K562 (cell line): ENCODE measurements at regions not wholly inside any gene's neighbourhood (a gene's known extent, or its start where the extent isn't known, plus 50 kb on each side); places are given as distances from the start of the nearest gene placed in this dataset.

Experiments
- ATAC-seq: fragments of 200-7000 bp; cut with Tn5 transposase; 3 replicates; pipeline ENCODE4 v1.9.1; 2020; ENCODE audit warnings: moderate library complexity
- BruUV-seq: library from RNA; stranded (reverse); fragments of 400-500 nt; replicated peaks from 2 replicates; lab custom pipeline; 2021; lab: Mats Ljungman, UMichigan
- CTCF ChIA-PET: fragments of 300-600 bp; formaldehyde crosslinking; extraction: SDS; loops from one replicate; lab custom pipeline; 2021; ENCODE audit warnings: low intra/inter-chr PET ratio; lab: Yijun Ruan, JAX
- POLR2A ChIA-PET: fragments of 300-600, 350-650 bp; sonication (Branson Sonifier 250); formaldehyde crosslinking; extraction: SDS; loops from one replicate; lab custom pipeline; 2021; ENCODE audit warnings: antibody characterized with exemption, inconsistent platforms; lab: Yijun Ruan, JAX
- DNase-seq, 4 experiments: peaks; one replicate each; pipeline versions ENCODE4 v3.0.0 to v3.0.0-alpha.2; 2011 to 2018; ENCODE audit warnings: low spot score in 3 of 4, mixed read lengths in 3 of 4; ENCODE audit errors: extremely low read depth in 1 of 4
- FAIRE-seq: peaks from 2 replicates; lab custom pipeline; 2011; peaks lifted over from hg19 to GRCh38; lab: Jason Lieb, UNC
- H2AFZ ChIP-seq: 2 replicates; pipeline ENCODE4 v1.6.0; 2011; ENCODE audit warnings: low read depth, low read length, control low read depth, inconsistent platforms
- H3K27ac ChIP-seq: fragments of 200-600 bp; 3 replicates; pipeline ENCODE4 v1.8.0; 2011; ENCODE audit warnings: low read depth, mild to moderate bottlenecking, control low read depth, inconsistent platforms, low read length, moderate library complexity, mixed read lengths; ENCODE audit errors: extremely low read depth
- H3K27me3 ChIP-seq, 2 experiments: fragments of 300-600 bp in 1 of 2; 2 replicates in 1 of 2; 3 replicates in 1 of 2; pipeline versions ENCODE4 v1.6.0 to v1.8.0; 2011; ENCODE audit warnings: inconsistent platforms in 2 of 2, low read length in 2 of 2, mild to moderate bottlenecking in 1 of 2, mixed read lengths in 1 of 2, moderate library complexity in 1 of 2; ENCODE audit not compliant: control insufficient read depth in 2 of 2, insufficient read depth in 2 of 2
- H3K36me3 ChIP-seq: fragments of 300-600 bp; 3 replicates; pipeline ENCODE4 v1.8.0; 2011; ENCODE audit warnings: mild to moderate bottlenecking, low read length, inconsistent platforms; ENCODE audit not compliant: control insufficient read depth, insufficient read depth
- H3K4me1 ChIP-seq, 2 experiments: fragments of 200-600 bp in 1 of 2; replicated peaks in 1 of 2; 2 replicates in 1 of 2; 3 replicates in 1 of 2; pipeline versions ENCODE4 v1.5.1 to v1.8.0; 2011; ENCODE audit warnings: inconsistent platforms in 2 of 2, low read length in 2 of 2, mild to moderate bottlenecking in 1 of 2, mixed read lengths in 1 of 2, moderate library complexity in 1 of 2; ENCODE audit not compliant: control insufficient read depth in 2 of 2, insufficient read depth in 2 of 2
- H3K4me2 ChIP-seq: 2 replicates; pipeline ENCODE4 v1.6.1; 2011; ENCODE audit warnings: low read length, control low read depth, inconsistent platforms, mixed read lengths; ENCODE audit not compliant: insufficient read depth
- H3K4me3 ChIP-seq: fragments of 200-600 bp; sonication (generic), shearing (Covaris generic); 2 replicates; pipeline ENCODE4 v1.5.1; 2016; ENCODE audit warnings: control low read depth, inconsistent platforms
- H3K79me2 ChIP-seq: fragments of 200-600 bp; 3 replicates; pipeline ENCODE4 v1.8.0; 2011; ENCODE audit warnings: low read length, inconsistent platforms; ENCODE audit not compliant: control insufficient read depth, insufficient read depth
- H3K9ac ChIP-seq, 2 experiments: 2 replicates each; pipeline versions ENCODE4 v1.6.0 to v1.6.1; 2011; ENCODE audit warnings: low read depth in 2 of 2, low read length in 2 of 2, control low read depth in 1 of 2, inconsistent platforms in 1 of 2, mild to moderate bottlenecking in 1 of 2, mixed read lengths in 1 of 2; ENCODE audit not compliant: insufficient read depth in 1 of 2
- H3K9me1 ChIP-seq: one replicate; pipeline ENCODE4 v1.6.0; 2011; ENCODE audit warnings: inconsistent platforms, mild to moderate bottlenecking, low read length, moderate library complexity; ENCODE audit not compliant: control insufficient read depth, insufficient read depth
- H3K9me3 ChIP-seq: replicated peaks from 2 replicates; pipeline ENCODE4 v1.5.1; 2011; ENCODE audit warnings: low read depth, low read length, inconsistent platforms; ENCODE audit not compliant: control insufficient read depth, insufficient read depth
- H4K20me1 ChIP-seq: replicated peaks from 2 replicates; pipeline ENCODE4 v1.6.1; 2011; ENCODE audit warnings: low read length, inconsistent platforms, mixed read lengths; ENCODE audit not compliant: control insufficient read depth, insufficient read depth
- ASH1L ChIP-seq: fragments of 450-650 bp; IDR thresholded peaks from 2 replicates; pipeline ENCODE4 v1.6.1; 2018; ENCODE audit warnings: borderline replicate concordance, mild to moderate bottlenecking, low read depth; ENCODE audit not compliant: partially characterized antibody
- CCAR2 ChIP-seq: fragments of 200-400 bp; formaldehyde crosslinking; IDR thresholded peaks from 2 replicates; pipeline ENCODE4 v1.6.1; 2017; ENCODE audit warnings: mild to moderate bottlenecking, low read depth, low read length
- ETV5 ChIP-seq: sonication (generic); formaldehyde crosslinking; IDR thresholded peaks from 2 replicates; pipeline ENCODE4 v1.4.0; 2020; ENCODE audit warnings: low read depth, mild to moderate bottlenecking, missing genetic modification reagents
- GTF2E2 ChIP-seq: fragments of 200-800 bp; sonication (Bioruptor generic); IDR thresholded peaks from 2 replicates; pipeline ENCODE4 v1.6.1; 2016; ENCODE audit warnings: missing genetic modification characterization, missing compliant biosample characterization
- HMG20B ChIP-seq: fragments of 250-450 bp; sonication (Bioruptor Pico); IDR thresholded peaks from 2 replicates; pipeline ENCODE4 v1.5.0; 2021; ENCODE audit warnings: mild to moderate bottlenecking
- KDM2B ChIP-seq: fragments of 250-450 bp; sonication (Bioruptor Pico); IDR thresholded peaks from 2 replicates; pipeline ENCODE4 v1.8.0; 2021; ENCODE audit warnings: mild to moderate bottlenecking, moderate library complexity
- KLF1 ChIP-seq: fragments of 450-650 bp; IDR thresholded peaks from 2 replicates; pipeline ENCODE4 v1.6.1; 2016; ENCODE audit warnings: missing genetic modification characterization, missing compliant biosample characterization
- NR2C1 ChIP-seq, 2 experiments: fragments of 450-650 bp; IDR thresholded peaks; 2 replicates each; pipeline ENCODE4 v1.6.1; 2017; ENCODE audit warnings: mild to moderate bottlenecking in 2 of 2, antibody characterized with exemption in 1 of 2, inconsistent platforms in 1 of 2, missing compliant biosample characterization in 1 of 2, missing genetic modification characterization in 1 of 2
- PCBP2 ChIP-seq: fragments of 200-400 bp; formaldehyde crosslinking; IDR thresholded peaks from 2 replicates; pipeline ENCODE4 v1.6.1; 2018; ENCODE audit warnings: low read length, low read depth, mild to moderate bottlenecking, moderate library complexity; ENCODE audit not compliant: poor library complexity, severe bottlenecking
- POLR3A ChIP-seq: IDR thresholded peaks from 2 replicates; pipeline ENCODE4 v1.6.1; 2011; ENCODE audit warnings: borderline replicate concordance, mild to moderate bottlenecking, moderate library complexity; ENCODE audit not compliant: insufficient read length, insufficient read depth; ENCODE audit errors: extremely low read depth
- PURB ChIP-seq: sonication (generic); formaldehyde crosslinking; IDR thresholded peaks from 2 replicates; pipeline ENCODE4 v1.9.0; 2021; ENCODE audit warnings: low read depth, mild to moderate bottlenecking, missing genetic modification reagents
- RFX7 ChIP-seq: fragments of 250-450 bp; sonication (Bioruptor Pico); IDR thresholded peaks from 2 replicates; pipeline ENCODE4 v1.5.1; 2021; ENCODE audit warnings: mild to moderate bottlenecking
- SMAD2 ChIP-seq: fragments of 150-350 bp; IDR thresholded peaks from 2 replicates; pipeline ENCODE4 v1.6.1; 2014; ENCODE audit warnings: low read depth, mild to moderate bottlenecking, low read length
- SOX6 ChIP-seq: fragments of 450-650 bp; IDR thresholded peaks from 2 replicates; pipeline ENCODE4 v1.6.1; 2014; ENCODE audit warnings: mild to moderate bottlenecking
- TBP ChIP-seq: optimal IDR thresholded peaks from 2 replicates; pipeline ENCODE3; 2011; ENCODE audit warnings: low read depth, low read length, improper control_type of control experiment
- ZFP1 ChIP-seq: fragments of 450-650 bp; formaldehyde crosslinking; IDR thresholded peaks from 2 replicates; pipeline ENCODE4 v1.4.0; 2020; ENCODE audit warnings: mild to moderate bottlenecking, mixed read lengths
- ZNF41 ChIP-seq: fragments of 250-450 bp; sonication (Bioruptor Pico); conservative IDR thresholded peaks from 2 replicates; pipeline ENCODE4 v1.4.0; 2020; ENCODE audit warnings: mild to moderate bottlenecking
- ZNF79 ChIP-seq: fragments of 250-450 bp; sonication (Bioruptor Pico); IDR thresholded peaks from 2 replicates; pipeline ENCODE4 v1.4.0; 2020; ENCODE audit warnings: low read depth, mild to moderate bottlenecking, moderate library complexity
- WGBS: fragments of 100-300 bp; shearing (Covaris generic); methylation state at CpG from one replicate; pipeline ENCODE4 v1.1.6; 2016; ENCODE audit warnings: low coverage, mixed read lengths; ENCODE audit not compliant: insufficient coverage; ENCODE audit errors: missing lambda C conversion rate; 5-methylcytosine and 5-hydroxymethylcytosine counted together
- in situ Hi-C: fragments of 300-500 bp; cut with MboI; formaldehyde crosslinking; loops from 4 replicates; pipeline ENCODE4 v1.15.0; 2018; ENCODE audit warnings: inconsistent platforms, mixed read lengths
- intact Hi-C: fragments of 100-400 bp; cut with micrococcal nuclease; formaldehyde crosslinking; loops from 2 replicates; pipeline ENCODE4 v1.14.2; 2022

GRCh38 chr2:35545301-35545700 lies 810.3 kb upstream of the CRIM1 start (continued):
- TF ChIP-seq TBP, result no peak
- TF ChIP-seq RFX7, result no peak

GRCh38 chr2:35538796-35539195 lies 816.8 kb upstream of the CRIM1 start:
- Histone ChIP-seq H3K4me2 (no peak overlapping the region), H3K27ac (no peak overlapping the region), H3K27me3 (no peaks in the 10 kb centered on the region), H3K4me1 (no peaks in the 10 kb centered on the region), H3K36me3 (no peaks in the 10 kb centered on the region), H3K4me3 (no peak overlapping the region), H4K20me1 (no peaks in the 10 kb centered on the region), H3K9me3 (no peaks in the 10 kb centered on the region), H2AFZ (no peak overlapping the region), H3K9ac (no peak overlapping the region), H3K79me2 (no peaks in the 10 kb centered on the region), H3K9me1 (no peaks in the 10 kb centered on the region)
- WGBS, result 0% methylated on average over 3 of the region's 3 CpGs
- no peak for TF ChIP-seq HMG20B
- TF ChIP-seq PURB (CRISPR knock-in tag), result no peak
- no peak for TF ChIP-seq CCAR2
- BruUV-seq, result no TSS peak
- no peak for ATAC-seq
- ChIA-PET CTCF (no interaction called here), POLR2A (no interaction called here)
- in situ Hi-C loops, result no loop called here
- no peak for FAIRE-seq
- DNase-seq, result no peak
- intact Hi-C loops, result no loop called here

GRCh38 chr2:35530615-35531135 lies 824.9 kb upstream of the CRIM1 start:
- no peaks in the 10 kb centered on the region for H3K27me3 ChIP-seq
- H2AFZ ChIP-seq, result no peak overlapping the region
- in situ Hi-C loops (no loop called here), intact Hi-C loops (no loop called here)
- H3K9me3 ChIP-seq, result peaks cover 2% of the 10 kb centered on the region; the same call in 1 of the 2 replicates
- no peaks in the 10 kb centered on the region for H3K36me3 ChIP-seq
- no peak overlapping the region for H3K27ac ChIP-seq
- H3K9ac ChIP-seq, result no peak overlapping the region
- no peaks in the 10 kb centered on the region for H3K79me2 ChIP-seq
- no peak for FAIRE-seq
- ATAC-seq, result no peak
- no peaks in the 10 kb centered on the region for H3K9me1 ChIP-seq
- BruUV-seq, result no TSS peak
- CTCF ChIA-PET, result no interaction called here
- H3K4me2 ChIP-seq, result no peak overlapping the region
- POLR2A ChIA-PET, result interaction anchor here (0.5 kb wide), 1 partner anchor 594 kb away, joined by 3 read pairs; no protein-coding TSS in a partner anchor
- no peak for DNase-seq
- 0% methylated on average over 5 of the region's 5 CpGs for WGBS
- no peaks in the 10 kb centered on the region for H4K20me1 ChIP-seq
- H3K4me3 ChIP-seq, result no peak overlapping the region
- H3K4me1 ChIP-seq, result no peaks in the 10 kb centered on the region
- TF ChIP-seq SMAD2 (no peak), ZNF41 (no peak), PCBP2 (no peak), ZNF79 (no peak), KLF1 (tag) (no peak), ZFP1 (CRISPR knock-in tag) (no peak), KDM2B (CRISPR knock-in tag) (no peak), ETV5 (CRISPR knock-in tag) (no peak), NR2C1 (IDR thresholded peaks at IDR 0.05) (no peak), NR2C1 (tag; IDR thresholded peaks at IDR 0.05) (no peak), POLR3A (no peak), ASH1L (no peak), GTF2E2 (tag) (no peak), SOX6 (no peak)
